CD4-positive, CD25-positive, alpha-beta regulatory T cell (primary cell): ENCODE measurements at regions not wholly inside any gene's neighbourhood (a gene's known extent, or its start where the extent isn't known, plus 50 kb on each side); places are given as distances from the start of the nearest gene placed in this dataset.

Source experiments
- ATAC-seq, 2 donors: fragments of 150-1000 bp; cut with Tn5 transposase; one replicate each; pipeline ENCODE4 v1.10.0; 2021; ENCODE audit warnings: low read depth in 2 of 2, moderate number of reproducible peaks in 2 of 2, moderate library complexity in 1 of 2
- DNase-seq, 3 donors: peaks; one replicate each; pipeline versions ENCODE4 v3.0.0 to v3.0.0-alpha.2; 2012 to 2022; ENCODE audit warnings: mixed read lengths in 1 of 3
- H3K27ac ChIP-seq: one replicate; pipeline ENCODE4 v1.7.0; 2013; ENCODE audit warnings: mild to moderate bottlenecking, low read length; ENCODE audit not compliant: insufficient read depth, poor library complexity, severe bottlenecking
- H3K27me3 ChIP-seq: one replicate; pipeline ENCODE4 v1.7.0; 2013; ENCODE audit warnings: low read length; ENCODE audit not compliant: control insufficient read depth, insufficient read depth
- H3K36me3 ChIP-seq: one replicate; pipeline ENCODE4 v1.7.0; 2013; ENCODE audit warnings: mild to moderate bottlenecking, low read length, moderate library complexity; ENCODE audit not compliant: control insufficient read depth, insufficient read depth
- H3K4me1 ChIP-seq: 2 replicates; pipeline ENCODE4 v1.7.0; 2013; ENCODE audit warnings: mild to moderate bottlenecking, low read length; ENCODE audit not compliant: insufficient read depth, control insufficient read depth, poor library complexity, severe bottlenecking
- H3K4me3 ChIP-seq: one replicate; pipeline ENCODE4 v1.7.0; 2013; ENCODE audit warnings: low read depth, mild to moderate bottlenecking, low read length, moderate library complexity
- H3K9me3 ChIP-seq, 2 experiments: 1 replicate in 1 of 2; 2 replicates in 1 of 2; pipeline ENCODE4 v1.7.0; 2013; ENCODE audit warnings: low read length in 2 of 2, mild to moderate bottlenecking in 1 of 2, moderate library complexity in 1 of 2; ENCODE audit not compliant: control insufficient read depth in 2 of 2
- H3K27ac Mint-ChIP-seq, 3 donors: one replicate each; pipeline ENCODE4 v1.8.0; 2020 to 2022; ENCODE audit warnings: mild to moderate bottlenecking in 3 of 3, mixed read lengths in 3 of 3, moderate library complexity in 2 of 3
- H3K27me3 Mint-ChIP-seq: one replicate; pipeline ENCODE4 v1.8.0; 2022; ENCODE audit warnings: mild to moderate bottlenecking, mixed read lengths
- H3K36me3 Mint-ChIP-seq: one replicate; pipeline ENCODE4 v1.8.0; 2020; ENCODE audit warnings: mixed read lengths
- H3K4me1 Mint-ChIP-seq, 4 donors: one replicate each; pipeline ENCODE4 v1.8.0; 2020 to 2022; ENCODE audit warnings: mixed read lengths in 4 of 4, mild to moderate bottlenecking in 1 of 4
- H3K4me3 Mint-ChIP-seq, 4 donors: one replicate each; pipeline ENCODE4 v1.8.0; 2020 to 2022; ENCODE audit warnings: mild to moderate bottlenecking in 4 of 4, mixed read lengths in 4 of 4, moderate library complexity in 3 of 4
- H3K9me3 Mint-ChIP-seq, 7 donors: one replicate each; pipeline ENCODE4 v1.8.0; 2020 to 2022; ENCODE audit warnings: mixed read lengths in 7 of 7, mild to moderate bottlenecking in 3 of 7, moderate library complexity in 2 of 7

DNA sequence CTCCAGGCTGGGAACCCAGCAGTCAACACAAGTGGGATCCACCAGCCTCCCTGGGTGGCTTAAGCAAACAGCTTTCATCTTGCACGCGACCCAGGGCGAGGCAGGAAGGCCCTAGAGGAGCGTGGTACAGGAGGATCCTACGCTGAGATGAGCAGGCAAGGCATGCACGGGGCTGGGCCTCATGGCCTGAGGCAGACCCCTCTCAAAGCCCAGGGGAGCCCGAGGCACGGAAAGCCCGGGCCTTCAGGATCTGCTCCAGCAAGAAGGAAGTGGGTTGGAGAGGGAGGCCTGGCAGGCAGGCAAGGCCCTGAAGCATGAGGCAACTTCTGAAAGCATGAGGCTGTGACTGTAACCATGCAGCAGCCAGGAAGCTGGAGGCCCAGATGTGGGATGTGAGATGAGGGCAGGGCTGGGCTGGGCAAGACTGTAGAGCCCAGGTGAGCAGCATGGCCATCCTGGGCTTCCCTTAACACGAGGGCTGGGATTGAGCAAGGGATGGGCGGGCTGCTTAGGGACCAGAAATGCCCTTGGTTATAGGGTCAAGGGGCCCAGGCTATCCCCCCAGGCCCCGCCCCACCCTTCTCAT, 338.7 kb downstream of the C16orf95 start:
- DNase-seq (no peak), ATAC-seq (no peak)
- Histone ChIP-seq H3K36me3 (no peaks in the 10 kb centered on the region), H3K4me3 (no peak overlapping the region), H3K4me1 (no peaks in the 10 kb centered on the region), H3K27me3 (no peaks in the 10 kb centered on the region), H3K9me3 (no peaks in the 10 kb centered on the region), H3K27ac (no peak overlapping the region)
- Mint-ChIP-seq H3K4me3 (no peak overlapping the region), H3K9me3 (peaks cover 0 to 5% (median 0%) of the 10 kb centered on the region in 7 donors), H3K27ac (peak overlapping the region in 1 of 3 donors; percentile 59), H3K27me3 (peaks cover 6% of the 10 kb centered on the region), H3K36me3 (no peaks in the 10 kb centered on the region), H3K4me1 (no peaks in the 10 kb centered on the region)

DNA sequence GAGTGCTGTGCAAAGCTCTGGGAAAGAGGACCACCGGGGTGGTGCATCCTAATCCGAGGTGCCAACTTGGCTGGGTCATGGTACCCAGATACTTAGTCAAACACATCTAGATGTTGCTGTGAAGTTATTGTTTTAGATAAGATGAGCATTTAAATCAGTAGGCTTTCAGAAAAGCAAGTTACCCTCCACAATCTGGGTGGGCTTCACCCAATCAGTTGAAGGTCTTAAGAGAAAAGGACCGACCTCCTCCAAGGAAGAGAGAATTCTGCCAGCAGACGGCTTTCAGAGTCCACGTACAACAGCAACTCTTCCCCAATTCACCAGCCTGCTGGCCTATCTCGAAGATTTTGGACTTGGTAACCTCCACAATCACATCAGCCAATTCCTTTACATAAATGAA, 338.1 kb downstream of the C16orf95 start:
- H3K4me3 Mint-ChIP-seq: no peak overlapping the region
- no peaks in the 10 kb centered on the region for H3K36me3 Mint-ChIP-seq
- no peaks in the 10 kb centered on the region for H3K27me3 ChIP-seq
- no peaks in the 10 kb centered on the region for H3K9me3 ChIP-seq
- no peak overlapping the region for H3K27ac ChIP-seq
- no peaks in the 10 kb centered on the region for H3K36me3 ChIP-seq
- no peaks in the 10 kb centered on the region for H3K4me1 ChIP-seq
- H3K27ac Mint-ChIP-seq: no peak overlapping the region
- no peak overlapping the region for H3K4me3 ChIP-seq
- ATAC-seq (no peak), DNase-seq (no peak)
- H3K27me3 Mint-ChIP-seq: peaks cover 6% of the 10 kb centered on the region
- no peaks in the 10 kb centered on the region for H3K4me1 Mint-ChIP-seq
- H3K9me3 Mint-ChIP-seq: peaks cover 0 to 2% (median 0%) of the 10 kb centered on the region in 7 donors

- peaks cover 0 to 2% (median 0%) of the 10 kb centered on the region in 7 donors for H3K9me3 Mint-ChIP-seq
These were observed 337.1 kb downstream of the C16orf95 start for GRCh38 chr16:86979984-86980553.

GRCh38 chr16:86980644-86981043, 336.5 kb downstream of the C16orf95 start:
- H3K36me3 Mint-ChIP-seq: no peaks in the 10 kb centered on the region
- Histone ChIP-seq H3K36me3 (no peaks in the 10 kb centered on the region), H3K4me3 (no peak overlapping the region), H3K4me1 (no peaks in the 10 kb centered on the region), H3K27me3 (no peaks in the 10 kb centered on the region), H3K9me3 (no peaks in the 10 kb centered on the region), H3K27ac (no peak overlapping the region)
- H3K4me1 Mint-ChIP-seq: no peaks in the 10 kb centered on the region
- H3K27me3 Mint-ChIP-seq: peaks cover 6% of the 10 kb centered on the region
- DNase-seq (no peak), ATAC-seq (no peak)
- peaks cover 0 to 2% (median 0%) of the 10 kb centered on the region in 7 donors for H3K9me3 Mint-ChIP-seq
- no peak overlapping the region for H3K4me3 Mint-ChIP-seq
- no peak overlapping the region for H3K27ac Mint-ChIP-seq

More at GRCh38 chr16:86979984-86980553, 337.1 kb downstream of the C16orf95 start:
- Histone ChIP-seq H3K9me3 (no peaks in the 10 kb centered on the region), H3K4me3 (no peak overlapping the region), H3K27me3 (no peaks in the 10 kb centered on the region), H3K27ac (no peak overlapping the region), H3K36me3 (no peaks in the 10 kb centered on the region), H3K4me1 (no peaks in the 10 kb centered on the region)
- peaks cover 6% of the 10 kb centered on the region for H3K27me3 Mint-ChIP-seq
- DNase-seq: no peak
- H3K4me1 Mint-ChIP-seq: no peaks in the 10 kb centered on the region
- H3K27ac Mint-ChIP-seq: no peak overlapping the region
- H3K36me3 Mint-ChIP-seq: no peaks in the 10 kb centered on the region
- H3K4me3 Mint-ChIP-seq: no peak overlapping the region
- ATAC-seq: no peak

DNA sequence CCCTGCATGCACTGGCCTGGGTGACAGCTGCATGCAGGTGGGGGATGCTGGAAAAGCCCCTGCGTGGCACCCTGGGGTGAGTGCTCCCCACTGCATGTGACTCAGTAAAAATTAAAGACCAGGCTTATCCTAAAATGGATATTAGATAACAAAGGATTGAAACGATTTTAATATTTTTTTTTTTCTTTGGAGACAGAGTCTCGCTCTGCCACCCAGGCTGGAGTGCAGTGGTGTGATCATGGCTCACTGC, 334.9 kb downstream of the C16orf95 start:
- no peaks in the 10 kb centered on the region for H3K36me3 ChIP-seq
- ATAC-seq (no peak), DNase-seq (no peak)
- H3K27ac ChIP-seq: no peak overlapping the region
- no peak overlapping the region for H3K4me3 ChIP-seq
- H3K9me3 ChIP-seq: no peaks in the 10 kb centered on the region
- H3K27me3 Mint-ChIP-seq: peaks cover 6% of the 10 kb centered on the region
- no peaks in the 10 kb centered on the region for H3K27me3 ChIP-seq
- H3K36me3 Mint-ChIP-seq: no peaks in the 10 kb centered on the region
- H3K27ac Mint-ChIP-seq: no peak overlapping the region
- no peaks in the 10 kb centered on the region for H3K4me1 Mint-ChIP-seq
- peaks cover 0 to 1% (median 0%) of the 10 kb centered on the region in 7 donors for H3K9me3 Mint-ChIP-seq
- H3K4me1 ChIP-seq: no peaks in the 10 kb centered on the region
- no peak overlapping the region for H3K4me3 Mint-ChIP-seq

- no peak overlapping the region for H3K4me3 Mint-ChIP-seq
- H3K36me3 ChIP-seq: no peaks in the 10 kb centered on the region
- H3K27me3 Mint-ChIP-seq: no peaks in the 10 kb centered on the region
- no peaks in the 10 kb centered on the region for H3K4me1 ChIP-seq
- peaks cover 0 to 1% (median 0%) of the 10 kb centered on the region in 7 donors for H3K9me3 Mint-ChIP-seq
- no peak for ATAC-seq
- no peak for DNase-seq
- H3K9me3 ChIP-seq: no peaks in the 10 kb centered on the region
- H3K36me3 Mint-ChIP-seq: no peaks in the 10 kb centered on the region
- H3K4me3 ChIP-seq: no peak overlapping the region
- no peak overlapping the region for H3K27ac Mint-ChIP-seq
- H3K4me1 Mint-ChIP-seq: no peaks in the 10 kb centered on the region
- no peaks in the 10 kb centered on the region for H3K27me3 ChIP-seq
- H3K27ac ChIP-seq: no peak overlapping the region
These were observed 334.3 kb downstream of the C16orf95 start for GRCh38 chr16:86982912-86983311.

- H3K4me1 Mint-ChIP-seq: no peaks in the 10 kb centered on the region
- DNase-seq (no peak), ATAC-seq (no peak)
- H3K27me3 Mint-ChIP-seq: no peaks in the 10 kb centered on the region
- no peak overlapping the region for H3K4me3 Mint-ChIP-seq
- Histone ChIP-seq H3K27me3 (no peaks in the 10 kb centered on the region), H3K9me3 (no peaks in the 10 kb centered on the region), H3K27ac (no peak overlapping the region), H3K4me3 (no peak overlapping the region), H3K4me1 (no peaks in the 10 kb centered on the region), H3K36me3 (no peaks in the 10 kb centered on the region)
- H3K9me3 Mint-ChIP-seq: peaks cover 0 to 3% (median 0%) of the 10 kb centered on the region in 7 donors
- no peak overlapping the region for H3K27ac Mint-ChIP-seq
- H3K36me3 Mint-ChIP-seq: no peaks in the 10 kb centered on the region
These were observed 333.6 kb downstream of the C16orf95 start for GRCh38 chr16:86983621-86984020.

- Histone ChIP-seq H3K36me3 (no peaks in the 10 kb centered on the region), H3K27ac (no peak overlapping the region), H3K9me3 (no peaks in the 10 kb centered on the region), H3K4me3 (no peak overlapping the region), H3K4me1 (no peaks in the 10 kb centered on the region), H3K27me3 (no peaks in the 10 kb centered on the region)
- Mint-ChIP-seq H3K4me1 (no peaks in the 10 kb centered on the region), H3K4me3 (no peak overlapping the region), H3K36me3 (no peaks in the 10 kb centered on the region), H3K27ac (no peak overlapping the region), H3K9me3 (peaks cover 0 to 3% (median 0%) of the 10 kb centered on the region in 7 donors), H3K27me3 (no peaks in the 10 kb centered on the region)
- ATAC-seq: no peak
- DNase-seq: no peak
These were observed 332.8 kb downstream of the C16orf95 start for GRCh38 chr16:86984343-86984742.
